Caco-2 (cell line): ENCODE measurements at regions not wholly inside any gene's neighbourhood (a gene's known extent, or its start where the extent isn't known, plus 50 kb on each side); places are given as distances from the start of the nearest gene placed in this dataset.

Source experiments
- BruUV-seq: library from RNA; stranded (reverse); fragments of 400-500 nt; replicated peaks from 2 replicates; lab custom pipeline; 2021; lab: Mats Ljungman, UMichigan
- CTCF ChIA-PET: fragments of 300-600 bp; sonication (Branson Sonifier 250); formaldehyde crosslinking; loops from one replicate; lab custom pipeline; 2022; ENCODE audit warnings: antibody characterized with exemption; lab: Charles Lee
- POLR2A ChIA-PET: fragments of 300-600 bp; sonication (Branson Sonifier 250); formaldehyde crosslinking; loops from one replicate; lab custom pipeline; 2022; ENCODE audit warnings: antibody characterized with exemption; lab: Charles Lee
- DNase-seq, 2 experiments: peaks; one replicate each; pipeline versions ENCODE4 v3.0.0 to v3.0.0-alpha.2; 2020 to 2022
- H3K27me3 ChIP-seq: replicated peaks from 2 replicates; pipeline ENCODE4 v1.6.0; 2011; ENCODE audit warnings: low read length; ENCODE audit not compliant: control insufficient read depth, insufficient read depth
- H3K36me3 ChIP-seq: 2 replicates; pipeline ENCODE4 v1.5.1; 2011; ENCODE audit warnings: low read length; ENCODE audit not compliant: control insufficient read depth, insufficient read depth
- H3K4me1 ChIP-seq: fragments of 250-450 bp; sonication (Bioruptor Pico); 2 replicates; pipeline ENCODE4 v1.5.1; 2020; ENCODE audit warnings: mild to moderate bottlenecking
- H3K4me3 ChIP-seq: 2 replicates; pipeline ENCODE4 v1.5.1; 2011; ENCODE audit warnings: low read depth, mild to moderate bottlenecking, control low read depth, low read length
- H3K9me3 ChIP-seq: fragments of 250-450 bp; sonication (Bioruptor Pico); 2 replicates; pipeline ENCODE4 v1.5.1; 2020; ENCODE audit warnings: mild to moderate bottlenecking, moderate library complexity
- H3K27ac Mint-ChIP-seq: one replicate; pipeline ENCODE4 v1.8.0; 2022; ENCODE audit warnings: mixed read lengths; ENCODE audit not compliant: unreplicated experiment
- H3K27me3 Mint-ChIP-seq: one replicate; pipeline ENCODE4 v1.8.0; 2022; ENCODE audit warnings: mixed read lengths; ENCODE audit not compliant: insufficient read depth, unreplicated experiment
- H3K36me3 Mint-ChIP-seq: one replicate; pipeline ENCODE4 v1.8.0; 2022; ENCODE audit warnings: mild to moderate bottlenecking, mixed read lengths; ENCODE audit not compliant: insufficient read depth, unreplicated experiment
- H3K4me1 Mint-ChIP-seq: one replicate; pipeline ENCODE4 v1.8.0; 2022; ENCODE audit warnings: low read depth, mixed read lengths; ENCODE audit not compliant: unreplicated experiment
- H3K4me3 Mint-ChIP-seq: one replicate; pipeline ENCODE4 v1.8.0; 2022; ENCODE audit warnings: mild to moderate bottlenecking, moderate library complexity, mixed read lengths; ENCODE audit not compliant: unreplicated experiment
- H3K9me3 Mint-ChIP-seq: one replicate; pipeline ENCODE4 v1.8.0; 2022; ENCODE audit warnings: mixed read lengths; ENCODE audit not compliant: unreplicated experiment
- intact Hi-C: fragments of 100-400 bp; cut with micrococcal nuclease; formaldehyde crosslinking; loops from one replicate; pipeline ENCODE4 v1.10.0; 2022; ENCODE audit not compliant: unreplicated experiment
- TF ChIP-seq, protein P1 (sequence below), 2 experiments: fragments of 200-600 bp in 1 of 2; IDR thresholded peaks; 1 replicate in 1 of 2; 2 replicates in 1 of 2; pipeline versions ENCODE4 v1.5.1 to v1.8.0; 2011 to 2022; ENCODE audit warnings: antibody characterized with exemption in 1 of 2, control low read depth in 1 of 2, inconsistent platforms in 1 of 2, low read depth in 1 of 2, low read length in 1 of 2, mild to moderate bottlenecking in 1 of 2, moderate library complexity in 1 of 2; ENCODE audit not compliant: insufficient read depth in 1 of 2, severe bottlenecking in 1 of 2, unreplicated experiment in 1 of 2

DNA sequence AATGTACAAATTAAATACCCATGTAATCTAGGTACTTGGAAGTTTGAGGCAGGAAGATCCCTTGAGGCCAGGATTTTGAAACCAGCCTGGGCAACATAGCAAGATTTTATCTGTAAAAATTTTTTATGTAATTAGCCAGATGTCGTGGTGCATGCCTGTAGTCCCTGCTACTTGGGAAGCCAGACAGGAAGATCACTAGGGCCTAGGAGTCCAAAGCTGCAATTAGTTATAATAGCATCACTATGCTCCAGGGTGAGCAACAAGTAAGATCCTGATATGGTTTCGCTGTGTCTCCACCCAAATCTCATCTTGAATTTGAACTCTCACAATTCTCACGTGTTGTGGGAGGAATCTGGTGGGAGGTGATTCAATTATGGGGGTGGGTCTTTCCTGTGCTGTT is 535.8 kb downstream of the TENT5A start:
- H3K4me3 Mint-ChIP-seq = no peak overlapping the region
- no peaks in the 10 kb centered on the region for H3K4me1 Mint-ChIP-seq
- H3K27me3 Mint-ChIP-seq = no peaks in the 10 kb centered on the region
- H3K9me3 ChIP-seq = no peaks in the 10 kb centered on the region
- no peaks in the 10 kb centered on the region for H3K36me3 ChIP-seq
- TF ChIP-seq, protein P1, sequence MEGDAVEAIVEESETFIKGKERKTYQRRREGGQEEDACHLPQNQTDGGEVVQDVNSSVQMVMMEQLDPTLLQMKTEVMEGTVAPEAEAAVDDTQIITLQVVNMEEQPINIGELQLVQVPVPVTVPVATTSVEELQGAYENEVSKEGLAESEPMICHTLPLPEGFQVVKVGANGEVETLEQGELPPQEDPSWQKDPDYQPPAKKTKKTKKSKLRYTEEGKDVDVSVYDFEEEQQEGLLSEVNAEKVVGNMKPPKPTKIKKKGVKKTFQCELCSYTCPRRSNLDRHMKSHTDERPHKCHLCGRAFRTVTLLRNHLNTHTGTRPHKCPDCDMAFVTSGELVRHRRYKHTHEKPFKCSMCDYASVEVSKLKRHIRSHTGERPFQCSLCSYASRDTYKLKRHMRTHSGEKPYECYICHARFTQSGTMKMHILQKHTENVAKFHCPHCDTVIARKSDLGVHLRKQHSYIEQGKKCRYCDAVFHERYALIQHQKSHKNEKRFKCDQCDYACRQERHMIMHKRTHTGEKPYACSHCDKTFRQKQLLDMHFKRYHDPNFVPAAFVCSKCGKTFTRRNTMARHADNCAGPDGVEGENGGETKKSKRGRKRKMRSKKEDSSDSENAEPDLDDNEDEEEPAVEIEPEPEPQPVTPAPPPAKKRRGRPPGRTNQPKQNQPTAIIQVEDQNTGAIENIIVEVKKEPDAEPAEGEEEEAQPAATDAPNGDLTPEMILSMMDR (IDR thresholded peaks at IDR 0.05; ENCODE audit: insufficient read depth in 1 of 2, low read depth in 1 of 2, low read length in 1 of 2, severe bottlenecking in 1 of 2, unreplicated experiment in 1 of 2) = no peak
- H3K27me3 ChIP-seq = no peaks in the 10 kb centered on the region
- H3K36me3 Mint-ChIP-seq = no peaks in the 10 kb centered on the region
- H3K9me3 Mint-ChIP-seq = no peaks in the 10 kb centered on the region
- no peak overlapping the region for H3K4me3 ChIP-seq
- ChIA-PET CTCF (no interaction called here), POLR2A (no interaction called here)
- no peak for DNase-seq
- no peak overlapping the region for H3K27ac Mint-ChIP-seq
- no peaks in the 10 kb centered on the region for H3K4me1 ChIP-seq
- intact Hi-C loops = no loop called here
- BruUV-seq = no TSS peak

DNA sequence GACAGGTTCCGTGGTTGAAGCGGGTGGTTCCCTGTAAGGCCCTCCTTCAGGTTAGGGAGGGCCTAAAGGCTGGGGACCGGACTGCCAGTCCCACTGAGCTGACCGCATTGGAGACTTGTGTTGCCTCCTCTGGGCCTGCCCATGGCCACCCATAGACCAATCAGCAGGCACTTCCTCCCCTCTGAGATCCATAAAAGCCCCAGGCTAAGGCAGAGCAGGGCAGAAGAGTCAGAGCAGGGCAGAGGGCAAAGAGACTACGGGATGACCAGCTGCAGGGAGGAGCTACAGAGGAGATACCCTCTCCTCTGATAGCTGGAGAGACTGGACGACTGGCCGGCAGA is 537.4 kb downstream of the TENT5A start:
- no peak overlapping the region for H3K4me3 ChIP-seq
- H3K4me1 ChIP-seq = no peaks in the 10 kb centered on the region
- Mint-ChIP-seq H3K4me1 (no peaks in the 10 kb centered on the region), H3K4me3 (no peak overlapping the region), H3K36me3 (no peaks in the 10 kb centered on the region), H3K27me3 (no peaks in the 10 kb centered on the region), H3K9me3 (no peaks in the 10 kb centered on the region), H3K27ac (no peak overlapping the region)
- TF ChIP-seq, protein P1 (IDR thresholded peaks at IDR 0.05; ENCODE audit: insufficient read depth in 1 of 2, low read depth in 1 of 2, low read length in 1 of 2, severe bottlenecking in 1 of 2, unreplicated experiment in 1 of 2) = no peak
- no TSS peak for BruUV-seq
- DNase-seq = no peak
- H3K27me3 ChIP-seq = no peaks in the 10 kb centered on the region
- no peaks in the 10 kb centered on the region for H3K9me3 ChIP-seq
- CTCF ChIA-PET = no interaction called here
- POLR2A ChIA-PET = no interaction called here
- intact Hi-C loops = no loop called here
- H3K36me3 ChIP-seq = no peaks in the 10 kb centered on the region

DNA sequence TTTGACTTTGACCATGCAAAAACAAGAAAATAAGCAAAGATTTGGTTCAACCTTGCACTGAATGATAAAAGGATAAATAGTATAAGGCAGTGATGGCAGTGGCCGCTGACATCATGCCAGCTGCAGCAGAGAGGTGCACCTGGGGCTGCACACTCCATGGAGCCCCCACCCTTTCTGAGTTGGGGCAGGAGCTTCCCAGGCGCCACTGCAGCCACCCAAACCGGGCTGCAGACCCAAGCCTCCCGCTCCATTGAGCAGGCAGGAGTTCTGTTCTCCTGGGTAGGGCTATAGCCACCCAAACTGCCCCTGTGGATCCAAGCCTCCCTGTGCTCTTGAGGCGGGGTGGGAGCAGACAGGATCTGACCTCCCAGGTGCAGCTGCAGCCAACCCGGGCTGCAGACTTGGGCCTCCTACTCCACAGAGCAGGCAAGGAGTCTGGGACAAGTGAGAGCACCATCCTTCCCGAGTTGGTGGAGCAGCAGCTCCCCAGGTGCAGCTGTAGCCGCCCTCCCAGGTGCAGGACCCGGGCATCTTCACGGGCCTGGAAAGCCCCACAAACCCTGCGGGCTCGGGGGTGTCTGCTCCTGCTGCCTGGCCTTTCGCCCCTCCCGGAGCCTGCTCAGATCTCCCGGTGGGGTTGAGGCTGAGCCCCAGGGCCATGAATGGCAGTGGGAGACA is 537.9 kb downstream of the TENT5A start:
- H3K4me1 ChIP-seq = no peaks in the 10 kb centered on the region
- H3K4me3 ChIP-seq = no peak overlapping the region
- DNase-seq = no peak
- no peaks in the 10 kb centered on the region for H3K9me3 ChIP-seq
- POLR2A ChIA-PET = no interaction called here
- no TSS peak for BruUV-seq
- Mint-ChIP-seq H3K4me1 (no peaks in the 10 kb centered on the region), H3K27ac (no peak overlapping the region), H3K36me3 (no peaks in the 10 kb centered on the region), H3K4me3 (no peak overlapping the region), H3K27me3 (no peaks in the 10 kb centered on the region), H3K9me3 (no peaks in the 10 kb centered on the region)
- H3K36me3 ChIP-seq = no peaks in the 10 kb centered on the region
- CTCF ChIA-PET = no interaction called here
- no peaks in the 10 kb centered on the region for H3K27me3 ChIP-seq
- intact Hi-C loops = no loop called here
- TF ChIP-seq, protein P1 (IDR thresholded peaks at IDR 0.05; ENCODE audit: insufficient read depth in 1 of 2, low read depth in 1 of 2, low read length in 1 of 2, severe bottlenecking in 1 of 2, unreplicated experiment in 1 of 2) = no peak
